ENCODE measurements at regions not wholly inside any gene's neighbourhood (a gene's known extent, or its start where the extent isn't known, plus 50 kb on each side); places are given as distances from the start of the nearest gene placed in this dataset.
"Not testable (repeated sequence)": the region's sequence is repeated elsewhere in the genome, so short reads cannot be mapped to it uniquely, and the experiment has no call there.

GRCh38 chr21:36207577-36208320 is 51.1 kb downstream of the DOP1B start:
- no peak for DNase-seq

GRCh38 chr21:36208326-36209013 is 51.8 kb downstream of the DOP1B start:
- DNase-seq, result no peak

- DNase-seq, result peak; percentile 37 to 43
These were observed 53.1 kb downstream of the DOP1B start for GRCh38 chr21:36209626-36210171.

GRCh38 chr21:36210779-36211659 is 54.4 kb downstream of the DOP1B start:
- DNase-seq, result no peak

- no peak for DNase-seq
These were observed 55.3 kb downstream of the DOP1B start for GRCh38 chr21:36211660-36212512.

- no peak for DNase-seq
These were observed 55.8 kb downstream of the DOP1B start for GRCh38 chr21:36212513-36212780.

- no peak for DNase-seq
These were observed 57.9 kb downstream of the DOP1B start for GRCh38 chr21:36214561-36214960.

- DNase-seq, result no peak
These were observed 61.1 kb downstream of the DOP1B start for GRCh38 chr21:36217743-36218142.

- no peak for DNase-seq
These were observed 62.1 kb downstream of the DOP1B start for GRCh38 chr21:36218691-36219090.

GRCh38 chr21:36223451-36223850 is 66.8 kb downstream of the DOP1B start:
- no peak for DNase-seq

GRCh38 chr21:36229181-36229580 is 72.6 kb downstream of the DOP1B start:
- DNase-seq, result no peak

GRCh38 chr21:36231444-36231843 is 74.8 kb downstream of the DOP1B start:
- DNase-seq, result not testable (repeated sequence)

- no peak for DNase-seq
These were observed 76.0 kb downstream of the DOP1B start for GRCh38 chr21:36232641-36233040.

- no peak for DNase-seq
These were observed 78.5 kb downstream of the DOP1B start for GRCh38 chr21:36235058-36235582.

- DNase-seq, result no peak
These were observed 79.6 kb downstream of the DOP1B start for GRCh38 chr21:36236052-36236730.

GRCh38 chr21:36237441-36237840 is 80.8 kb downstream of the DOP1B start:
- no peak for DNase-seq

- no peak for DNase-seq
These were observed 80.4 kb upstream of the MORC3 start for GRCh38 chr21:36239585-36239984.

- no peak for DNase-seq
These were observed 78.3 kb upstream of the MORC3 start for GRCh38 chr21:36241717-36242116.

GRCh38 chr21:36245115-36245514 is 74.9 kb upstream of the MORC3 start:
- no peak for DNase-seq

- DNase-seq, result no peak
These were observed 74.3 kb upstream of the MORC3 start for GRCh38 chr21:36245649-36246048.

- no peak for DNase-seq
These were observed 73.8 kb upstream of the MORC3 start for GRCh38 chr21:36246080-36246631.

Measured in activated CD4-positive, alpha-beta T cell treated with anti-CD3 and anti-CD28 coated beads, Interleukin-2, amount 50 U/mL, for 4 hours (primary cell).